Endothelial cell of umbilical vein (primary cell): ENCODE measurements at regions not wholly inside any gene's neighbourhood (a gene's known extent, or its start where the extent isn't known, plus 50 kb on each side); places are given as distances from the start of the nearest gene placed in this dataset.

Source experiments
- BruUV-seq: library from RNA; stranded (reverse); fragments of 400-500 nt; replicated peaks from 2 replicates; lab custom pipeline; 2021; lab: Mats Ljungman, UMichigan
- CTCF ChIA-PET: fragments of 300-600, 350-600 bp; sonication (Branson Sonifier 250); formaldehyde crosslinking; loops from one replicate; lab custom pipeline; 2021; ENCODE audit warnings: antibody characterized with exemption, inconsistent platforms; lab: Charles Lee
- POLR2A ChIA-PET: fragments of 300-600, 350-600 bp; sonication (Branson Sonifier 250); formaldehyde crosslinking; loops from one replicate; lab custom pipeline; 2021; ENCODE audit warnings: antibody characterized with exemption, inconsistent platforms; lab: Charles Lee
- DNase-seq: peaks from one replicate; pipeline ENCODE4 v3.0.0-alpha.2; 2011; ENCODE audit warnings: low read depth, low spot score
- FAIRE-seq: peaks from 2 replicates; lab custom pipeline; 2011; peaks lifted over from hg19 to GRCh38; lab: Jason Lieb, UNC
- H2AFZ ChIP-seq: 2 replicates; pipeline ENCODE4 v1.6.0; 2012; ENCODE audit warnings: low read depth, low read length, control low read depth, inconsistent platforms
- H3K27ac ChIP-seq: 2 replicates; pipeline ENCODE4 v1.5.1; 2011; ENCODE audit warnings: low read depth, mild to moderate bottlenecking, control low read depth, low read length, moderate library complexity; ENCODE audit not compliant: insufficient read depth
- H3K27me3 ChIP-seq, 2 experiments: 2 replicates each; pipeline versions ENCODE4 v1.6.0 to v1.6.1; 2011; ENCODE audit warnings: low read length in 2 of 2, mixed read lengths in 1 of 2; ENCODE audit not compliant: control insufficient read depth in 2 of 2, insufficient read depth in 2 of 2
- H3K36me3 ChIP-seq, 2 experiments: 2 replicates in 1 of 2; 3 replicates in 1 of 2; pipeline ENCODE4 v1.5.1; 2011; ENCODE audit warnings: low read length in 2 of 2, mild to moderate bottlenecking in 1 of 2, moderate library complexity in 1 of 2; ENCODE audit not compliant: control insufficient read depth in 2 of 2, insufficient read depth in 2 of 2; ENCODE audit errors: extremely low read depth in 1 of 2
- H3K4me1 ChIP-seq: 3 replicates; pipeline ENCODE4 v1.5.1; 2011; ENCODE audit warnings: mild to moderate bottlenecking, low read length; ENCODE audit not compliant: control insufficient read depth, insufficient read depth; ENCODE audit errors: extremely low read depth
- H3K4me2 ChIP-seq: 2 replicates; pipeline ENCODE4 v1.6.1; 2011; ENCODE audit warnings: low read length, control low read depth, mixed read lengths; ENCODE audit not compliant: insufficient read depth
- H3K4me3 ChIP-seq, 3 experiments: fragments of 200-600 bp in 1 of 3; sonication (generic), shearing (Covaris generic) in 1 of 3; replicated peaks in 1 of 3; 2 replicates each; pipeline ENCODE4 v1.5.1; 2011 to 2016; ENCODE audit warnings: control low read depth in 3 of 3, low read length in 3 of 3, mild to moderate bottlenecking in 2 of 3, inconsistent platforms in 1 of 3, low read depth in 1 of 3, moderate library complexity in 1 of 3; ENCODE audit not compliant: insufficient read depth in 1 of 3
- H3K79me2 ChIP-seq: 2 replicates; pipeline ENCODE4 v1.6.0; 2012; ENCODE audit warnings: low read length, inconsistent platforms; ENCODE audit not compliant: control insufficient read depth, insufficient read depth
- H3K9ac ChIP-seq: replicated peaks from 2 replicates; pipeline ENCODE3; 2011; ENCODE audit warnings: low read length, control low read depth; ENCODE audit not compliant: insufficient read depth; ENCODE audit errors: extremely low read depth
- H3K9me1 ChIP-seq: replicated peaks from 3 replicates; pipeline ENCODE4 v1.6.0; 2011; ENCODE audit warnings: mild to moderate bottlenecking, low read length; ENCODE audit not compliant: control insufficient read depth, insufficient read depth; ENCODE audit errors: extremely low read depth
- H3K9me3 ChIP-seq: replicated peaks from 2 replicates; pipeline ENCODE4 v1.5.1; 2012; ENCODE audit warnings: low read length, inconsistent platforms; ENCODE audit not compliant: control insufficient read depth, insufficient read depth
- H4K20me1 ChIP-seq: replicated peaks from 2 replicates; pipeline ENCODE3; 2011; ENCODE audit warnings: mild to moderate bottlenecking, low read length; ENCODE audit not compliant: control insufficient read depth, insufficient read depth; ENCODE audit errors: extremely low read depth
- CTCF ChIP-seq, 2 donors: IDR thresholded peaks; 1 replicate in 1 of 2; 2 replicates in 1 of 2; pipeline ENCODE4 v1.5.1; 2011; ENCODE audit warnings: low read length in 2 of 2, mild to moderate bottlenecking in 2 of 2, moderate library complexity in 2 of 2, control low read depth in 1 of 2, inconsistent platforms in 1 of 2, low read depth in 1 of 2; ENCODE audit not compliant: insufficient read depth in 1 of 2; ENCODE audit errors: extremely low read depth in 1 of 2
- EZH2 ChIP-seq: IDR thresholded peaks from 2 replicates; pipeline ENCODE4 v1.6.1; 2012; ENCODE audit warnings: borderline replicate concordance, low read depth, mild to moderate bottlenecking, moderate library complexity, low read length, inconsistent platforms; ENCODE audit not compliant: severe bottlenecking
- FOS ChIP-seq: IDR thresholded peaks from 2 replicates; pipeline ENCODE4 v1.6.1; 2011; ENCODE audit warnings: mild to moderate bottlenecking, low read length, moderate library complexity, borderline replicate concordance; ENCODE audit not compliant: insufficient read depth
- GATA2 ChIP-seq: IDR thresholded peaks from 2 replicates; pipeline ENCODE4 v1.7.0; 2011; ENCODE audit warnings: low read depth, mild to moderate bottlenecking, moderate library complexity, mixed read lengths, low read length; ENCODE audit not compliant: insufficient read length, insufficient read depth
- JUN ChIP-seq: IDR thresholded peaks from 2 replicates; pipeline ENCODE4 v1.6.1; 2011; ENCODE audit warnings: borderline replicate concordance, low read depth; ENCODE audit not compliant: insufficient read length, insufficient read depth
- MYC ChIP-seq: IDR thresholded peaks from one replicate; pipeline ENCODE4 v1.6.1; 2011; ENCODE audit warnings: mild to moderate bottlenecking, low read depth, low read length
- POLR2A ChIP-seq: IDR thresholded peaks from 2 replicates; pipeline ENCODE4 v1.6.1; 2012; ENCODE audit warnings: low read depth, mild to moderate bottlenecking, control low read depth, low read length
- POLR2AphosphoS5 ChIP-seq: IDR thresholded peaks from 2 replicates; pipeline ENCODE4 v1.6.1; 2012; ENCODE audit warnings: low read depth, mild to moderate bottlenecking, control low read depth, low read length, moderate library complexity; ENCODE audit not compliant: insufficient read depth
- dilution Hi-C: fragments of 300-500 bp; cut with MboI; formaldehyde crosslinking; loops from one replicate; pipeline ENCODE4 v1.15.0; 2019; ENCODE audit warnings: low sequenced_read_pairs; ENCODE audit not compliant: extremely low pct_ligation_motif_present
- intact Hi-C: fragments of 100-400 bp; cut with micrococcal nuclease; formaldehyde crosslinking; loops from one replicate; pipeline ENCODE4 v1.10.0; 2022
- TF ChIP-seq, protein P1 (sequence below): IDR thresholded peaks from 2 replicates; pipeline ENCODE4 v1.6.1; 2011; ENCODE audit not compliant: insufficient read depth, insufficient read length

DNA sequence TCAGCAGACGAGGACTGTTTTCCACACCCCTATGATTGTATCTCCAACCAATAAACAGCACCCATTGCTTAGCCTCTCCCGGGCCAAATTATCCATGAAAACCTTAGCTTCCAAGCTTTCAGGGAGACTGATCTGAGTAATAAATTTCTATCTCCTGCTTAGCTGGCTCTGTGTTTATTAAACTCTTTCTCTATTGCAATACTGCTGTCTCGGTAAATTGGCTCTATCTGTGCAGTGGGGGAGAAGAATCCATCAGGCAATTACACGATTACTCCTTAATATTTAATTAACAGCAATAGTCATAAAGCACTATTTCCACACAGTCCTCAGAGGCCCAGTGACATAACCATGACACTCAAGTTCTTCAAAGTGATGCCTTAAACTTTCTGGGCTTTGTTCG lies 1122.8 kb downstream of the TYW1 start:
- Histone ChIP-seq H3K27me3 (no peaks in the 10 kb centered on the region), H2AFZ (no peak overlapping the region), H4K20me1 (no peaks in the 10 kb centered on the region), H3K27ac (no peak overlapping the region), H3K4me2 (no peak overlapping the region), H3K4me1 (no peaks in the 10 kb centered on the region), H3K9ac (no peak overlapping the region), H3K9me1 (no peaks in the 10 kb centered on the region), H3K36me3 (no peaks in the 10 kb centered on the region), H3K4me3 (no peak overlapping the region), H3K79me2 (no peaks in the 10 kb centered on the region), H3K9me3 (peaks cover 2% of the 10 kb centered on the region)
- dilution Hi-C loops: no loop called here
- POLR2A ChIA-PET: no interaction called here
- FAIRE-seq: no peak
- no peak for TF ChIP-seq GATA2
- BruUV-seq: no TSS peak
- no peak for DNase-seq
- CTCF ChIA-PET: no interaction called here
- intact Hi-C loops: no loop called here

DNA sequence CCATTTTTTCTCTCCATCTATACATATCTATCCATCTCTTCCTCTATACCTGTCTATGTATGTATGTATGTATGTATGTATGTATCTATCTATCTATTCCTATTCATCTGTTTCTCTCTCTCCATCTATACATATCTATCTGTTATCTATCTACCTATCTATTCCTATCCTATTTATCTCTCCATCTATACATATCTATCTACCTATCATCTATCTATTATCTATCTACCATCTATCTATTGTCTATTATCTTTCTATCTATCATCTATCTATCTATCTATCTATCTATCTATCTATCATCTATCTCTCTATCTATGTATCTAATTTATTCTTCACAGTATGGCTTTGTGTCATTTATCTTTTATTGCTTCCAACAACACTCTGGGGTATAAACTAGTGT lies 1124.4 kb downstream of the TYW1 start:
- Histone ChIP-seq H3K4me1 (no peaks in the 10 kb centered on the region), H3K4me2 (no peak overlapping the region), H3K27ac (no peak overlapping the region), H3K4me3 (no peak overlapping the region), H3K9me3 (peaks cover 4% of the 10 kb centered on the region), H2AFZ (no peak overlapping the region), H3K36me3 (no peaks in the 10 kb centered on the region), H3K9ac (no peak overlapping the region), H3K79me2 (no peaks in the 10 kb centered on the region), H3K9me1 (no peaks in the 10 kb centered on the region), H4K20me1 (no peaks in the 10 kb centered on the region), H3K27me3 (no peaks in the 10 kb centered on the region)
- intact Hi-C loops: no loop called here
- FAIRE-seq (no peak), DNase-seq (no peak)
- POLR2A ChIA-PET: no interaction called here
- dilution Hi-C loops: no loop called here
- no peak for TF ChIP-seq POLR2A
- no peak for TF ChIP-seq GATA2
- TF ChIP-seq, protein P1, sequence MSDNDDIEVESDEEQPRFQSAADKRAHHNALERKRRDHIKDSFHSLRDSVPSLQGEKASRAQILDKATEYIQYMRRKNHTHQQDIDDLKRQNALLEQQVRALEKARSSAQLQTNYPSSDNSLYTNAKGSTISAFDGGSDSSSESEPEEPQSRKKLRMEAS: no peak
- no peak for TF ChIP-seq FOS
- TF ChIP-seq CTCF (IDR thresholded peaks at IDR 0.05; ENCODE audit: extremely low read depth in 1 of 2, insufficient read depth in 1 of 2, low read depth in 1 of 2, low read length in 2 of 2): no peak
- no peak for TF ChIP-seq POLR2AphosphoS5
- no peak for TF ChIP-seq EZH2
- no peak for TF ChIP-seq MYC
- no peak for TF ChIP-seq JUN
- CTCF ChIA-PET: no interaction called here
- BruUV-seq: no TSS peak
